Liver (tissue), 8 donors: ENCODE measurements at regions not wholly inside any gene's neighbourhood (a gene's known extent, or its start where the extent isn't known, plus 50 kb on each side); places are given as distances from the start of the nearest gene placed in this dataset.
A peak's percentile ranks its signal among the peaks of the same experiment; 100 is the strongest.

ENCODE experiments used
- DNase-seq: peaks from one replicate; pipeline ENCODE4 v3.0.0-alpha.2; 2017; ENCODE audit warnings: low spot score
- H3K27ac ChIP-seq, 2 donors: one replicate each; pipeline ENCODE4 v1.7.0; 2013; ENCODE audit warnings: inconsistent platforms in 2 of 2, low read length in 2 of 2, control low read depth in 1 of 2, low read depth in 1 of 2, mild to moderate bottlenecking in 1 of 2
- H3K27me3 ChIP-seq, 4 donors: one replicate each; pipeline versions ENCODE4 v1.6.1 to v1.7.0; 2013; ENCODE audit warnings: low read length in 3 of 4, inconsistent platforms in 1 of 4, mild to moderate bottlenecking in 1 of 4, moderate library complexity in 1 of 4; ENCODE audit not compliant: control insufficient read depth in 4 of 4, insufficient read depth in 4 of 4
- H3K36me3 ChIP-seq, 4 donors: one replicate each; pipeline versions ENCODE4 v1.6.1 to v1.7.0; 2013; ENCODE audit warnings: low read length in 3 of 4, mild to moderate bottlenecking in 3 of 4, low read depth in 1 of 4, moderate library complexity in 1 of 4; ENCODE audit not compliant: control insufficient read depth in 4 of 4, insufficient read depth in 3 of 4
- H3K4me1 ChIP-seq, 4 donors: one replicate each; pipeline versions ENCODE4 v1.6.1 to v1.7.0; 2013; ENCODE audit warnings: low read length in 3 of 4, mild to moderate bottlenecking in 3 of 4, moderate library complexity in 1 of 4; ENCODE audit not compliant: control insufficient read depth in 4 of 4, insufficient read depth in 4 of 4
- H3K4me3 ChIP-seq, 3 donors: one replicate each; pipeline versions ENCODE4 v1.6.1 to v1.7.0; 2013; ENCODE audit warnings: low read length in 3 of 3, control low read depth in 1 of 3, low read depth in 1 of 3, mild to moderate bottlenecking in 1 of 3
- H3K9ac ChIP-seq, 2 donors: one replicate each; pipeline ENCODE4 v1.7.0; 2013; ENCODE audit warnings: low read length in 2 of 2, mild to moderate bottlenecking in 2 of 2, moderate library complexity in 2 of 2, control low read depth in 1 of 2, low read depth in 1 of 2
- H3K9me3 ChIP-seq, 4 donors: one replicate each; pipeline versions ENCODE4 v1.6.1 to v1.7.0; 2013; ENCODE audit warnings: low read length in 3 of 4; ENCODE audit not compliant: control insufficient read depth in 4 of 4
- CTCF ChIP-seq: fragments of 150-350 bp; IDR thresholded peaks from 2 replicates; pipeline ENCODE4 v1.5.1; 2017; ENCODE audit warnings: improper control_type of control experiment, low read depth, low read length; ENCODE audit not compliant: missing input control
- FOXA1 ChIP-seq: IDR thresholded peaks from 2 replicates; pipeline ENCODE4 v1.6.1; 2016; ENCODE audit warnings: antibody characterized with exemption
- GABPA ChIP-seq, 2 donors: IDR thresholded peaks in 1 of 2; conservative IDR thresholded peaks in 1 of 2; 2 replicates each; pipeline ENCODE4 v1.6.1; 2016; ENCODE audit warnings: antibody characterized with exemption in 2 of 2, mild to moderate bottlenecking in 1 of 2, moderate library complexity in 1 of 2
- HNF4A ChIP-seq, 2 donors: conservative IDR thresholded peaks; 2 replicates each; pipeline ENCODE4 v1.6.1; 2016; ENCODE audit warnings: antibody characterized with exemption in 2 of 2, mild to moderate bottlenecking in 2 of 2
- HNF4G ChIP-seq: IDR thresholded peaks from 2 replicates; pipeline ENCODE4 v1.6.1; 2016; ENCODE audit warnings: antibody characterized with exemption
- JUND ChIP-seq, 2 donors: IDR thresholded peaks; 2 replicates each; pipeline ENCODE4 v1.6.1; 2016; ENCODE audit warnings: antibody characterized with exemption in 2 of 2
- MAX ChIP-seq: IDR thresholded peaks from 2 replicates; pipeline ENCODE4 v1.6.1; 2016; ENCODE audit warnings: antibody characterized with exemption
- NR2F2 ChIP-seq: IDR thresholded peaks from 2 replicates; pipeline ENCODE4 v1.6.1; 2016; ENCODE audit warnings: antibody characterized with exemption
- RAD21 ChIP-seq, 2 donors: IDR thresholded peaks; 2 replicates each; pipeline ENCODE4 v1.6.1; 2016; ENCODE audit warnings: antibody characterized with exemption in 2 of 2, mild to moderate bottlenecking in 2 of 2
- RXRA ChIP-seq, 2 donors: IDR thresholded peaks; 2 replicates each; pipeline ENCODE4 v1.6.1; 2017 to 2018; ENCODE audit warnings: antibody characterized with exemption in 2 of 2, mild to moderate bottlenecking in 1 of 2
- SP1 ChIP-seq: IDR thresholded peaks from 2 replicates; pipeline ENCODE4 v1.6.1; 2018; ENCODE audit warnings: antibody characterized with exemption, mild to moderate bottlenecking
- YY1 ChIP-seq: IDR thresholded peaks from 2 replicates; pipeline ENCODE4 v1.6.1; 2016; ENCODE audit warnings: antibody characterized with exemption, mild to moderate bottlenecking
- WGBS: extraction: QIAGEN DNeasy Blood & Tissue Kit; methylation state at CpG from one replicate; pipeline ENCODE4 v1.1.7; 2013; 5-methylcytosine and 5-hydroxymethylcytosine counted together
- TF ChIP-seq, protein P1 (sequence below): IDR thresholded peaks from 2 replicates; pipeline ENCODE4 v1.6.1; 2016; ENCODE audit warnings: antibody characterized with exemption
- donor health status: healthy.
- donor health status: healthy.
- donor health status: healthy.
- donor health status: healthy.
- donor health status: healthy.

GRCh38 chr5:40166802-40167201 is 512.9 kb upstream of the PTGER4 start:
- Histone ChIP-seq H3K9ac (no peak overlapping the region), H3K9me3 (peaks cover 0 to 10% (median 2%) of the 10 kb centered on the region in 4 donors), H3K27ac (no peak overlapping the region), H3K27me3 (peaks cover 0 to 4% (median 0%) of the 10 kb centered on the region in 4 donors), H3K4me1 (no peaks in the 10 kb centered on the region), H3K36me3 (peaks cover 0 to 2% (median 0%) of the 10 kb centered on the region in 4 donors), H3K4me3 (no peak overlapping the region)
- DNase-seq = no peak
- WGBS = 78% methylated on average over 1 of the region's 1 CpG
- TF ChIP-seq HNF4G = no peak
- no peak for TF ChIP-seq FOXA1

DNA sequence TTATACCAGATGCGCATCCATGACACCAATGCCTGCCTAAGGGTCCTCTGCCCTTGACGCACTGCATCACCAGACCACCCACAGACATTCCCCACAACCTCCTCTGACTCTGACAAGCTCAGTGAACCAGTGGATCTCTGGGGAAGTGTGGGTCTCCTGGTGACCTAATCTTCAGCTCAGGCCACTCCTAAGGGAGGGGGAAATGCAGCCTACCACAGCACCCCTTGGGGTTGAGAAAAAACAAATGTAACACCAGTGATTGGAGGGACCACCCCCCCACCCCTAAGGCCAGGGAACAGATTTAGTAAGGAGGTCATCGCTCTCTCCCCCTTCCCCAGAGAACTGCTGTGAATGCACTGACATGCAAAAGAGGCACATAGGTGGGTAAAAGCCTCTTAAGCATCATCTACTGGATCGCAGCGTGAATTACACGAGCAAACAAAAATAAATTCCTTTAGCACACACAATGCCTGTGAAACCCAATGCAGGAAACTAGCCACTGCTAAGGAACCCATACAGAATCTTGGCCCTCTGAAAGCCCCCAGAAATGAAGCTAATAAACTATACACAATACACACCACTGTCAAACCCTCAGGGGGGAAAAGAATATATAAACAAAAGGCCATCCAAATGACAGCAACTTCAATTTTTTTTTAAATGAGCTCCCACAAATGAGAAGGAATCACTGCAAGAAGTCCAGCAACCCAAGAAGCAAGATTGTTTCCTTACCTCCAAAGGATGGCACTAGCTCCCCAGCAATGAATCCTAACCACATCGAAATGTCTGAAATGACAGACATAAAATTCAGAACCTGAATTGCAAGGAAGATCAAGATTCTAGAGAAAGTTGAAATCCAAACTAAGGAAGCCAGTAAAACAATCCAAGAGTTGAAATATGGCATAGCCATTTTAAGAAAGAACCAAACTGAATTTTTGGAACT is 513.7 kb upstream of the PTGER4 start:
- TF ChIP-seq RAD21 (IDR thresholded peaks at IDR 0.05) = peak; percentile 40 to 42
- TF ChIP-seq, protein P1, sequence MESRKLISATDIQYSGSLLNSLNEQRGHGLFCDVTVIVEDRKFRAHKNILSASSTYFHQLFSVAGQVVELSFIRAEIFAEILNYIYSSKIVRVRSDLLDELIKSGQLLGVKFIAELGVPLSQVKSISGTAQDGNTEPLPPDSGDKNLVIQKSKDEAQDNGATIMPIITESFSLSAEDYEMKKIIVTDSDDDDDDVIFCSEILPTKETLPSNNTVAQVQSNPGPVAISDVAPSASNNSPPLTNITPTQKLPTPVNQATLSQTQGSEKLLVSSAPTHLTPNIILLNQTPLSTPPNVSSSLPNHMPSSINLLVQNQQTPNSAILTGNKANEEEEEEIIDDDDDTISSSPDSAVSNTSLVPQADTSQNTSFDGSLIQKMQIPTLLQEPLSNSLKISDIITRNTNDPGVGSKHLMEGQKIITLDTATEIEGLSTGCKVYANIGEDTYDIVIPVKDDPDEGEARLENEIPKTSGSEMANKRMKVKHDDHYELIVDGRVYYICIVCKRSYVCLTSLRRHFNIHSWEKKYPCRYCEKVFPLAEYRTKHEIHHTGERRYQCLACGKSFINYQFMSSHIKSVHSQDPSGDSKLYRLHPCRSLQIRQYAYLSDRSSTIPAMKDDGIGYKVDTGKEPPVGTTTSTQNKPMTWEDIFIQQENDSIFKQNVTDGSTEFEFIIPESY = no peak
- TF ChIP-seq MAX = no peak
- 68% methylated on average over 7 of the region's 7 CpGs for WGBS
- H3K36me3 ChIP-seq = peaks cover 0 to 2% (median 0%) of the 10 kb centered on the region in 4 donors
- peaks cover 0 to 10% (median 2%) of the 10 kb centered on the region in 4 donors for H3K9me3 ChIP-seq
- no peak overlapping the region for H3K9ac ChIP-seq
- peaks cover 0 to 4% (median 0%) of the 10 kb centered on the region in 4 donors for H3K27me3 ChIP-seq
- no peak overlapping the region for H3K4me3 ChIP-seq
- DNase-seq = no peak
- no peak overlapping the region for H3K27ac ChIP-seq
- H3K4me1 ChIP-seq = no peaks in the 10 kb centered on the region

- TF ChIP-seq, protein P1 = no peak
- TF ChIP-seq HNF4G (no peak), GABPA (IDR thresholded peaks at IDR 0.05 in 1 of 2, conservative IDR thresholded peaks at IDR 0.05 in 1 of 2) (no peak), NR2F2 (no peak), HNF4A (conservative IDR thresholded peaks at IDR 0.05) (no peak), FOXA1 (no peak), CTCF (no peak), RAD21 (IDR thresholded peaks at IDR 0.05) (no peak), RXRA (IDR thresholded peaks at IDR 0.05) (no peak), YY1 (no peak), SP1 (no peak), JUND (IDR thresholded peaks at IDR 0.05) (no peak)
- Histone ChIP-seq H3K9ac (no peak overlapping the region), H3K4me3 (no peak overlapping the region), H3K36me3 (peaks cover 0 to under 1% (median 0%) of the 10 kb centered on the region in 4 donors), H3K27ac (no peak overlapping the region), H3K4me1 (no peaks in the 10 kb centered on the region), H3K9me3 (peaks cover 0 to 5% (median under 1%) of the 10 kb centered on the region in 4 donors), H3K27me3 (peaks cover 0 to 4% (median 0%) of the 10 kb centered on the region in 4 donors)
- WGBS = 95% methylated on average over 6 of the region's 6 CpGs
- DNase-seq = no peak
Measured at GRCh38 chr5:40165106-40165788, 514.5 kb upstream of the PTGER4 start.
